Activated naive CD4-positive, alpha-beta T cell treated with anti-CD3 and anti-CD28 coated beads, Interleukin-2, amount 50 U/mL, for 24 hours (primary cell): ENCODE measurements at regions not wholly inside any gene's neighbourhood (a gene's known extent, or its start where the extent isn't known, plus 50 kb on each side); places are given as distances from the start of the nearest gene placed in this dataset.

ENCODE experiments used
- H3K27ac Mint-ChIP-seq: one replicate; pipeline ENCODE4 v1.8.0; 2021; ENCODE audit warnings: mild to moderate bottlenecking, mixed read lengths
- H3K27me3 Mint-ChIP-seq: one replicate; pipeline ENCODE4 v1.8.0; 2021; ENCODE audit warnings: mixed read lengths
- H3K36me3 Mint-ChIP-seq: one replicate; pipeline ENCODE4 v1.8.0; 2021; ENCODE audit warnings: mixed read lengths
- H3K4me1 Mint-ChIP-seq: one replicate; pipeline ENCODE4 v1.8.0; 2021; ENCODE audit warnings: mixed read lengths
- H3K4me3 Mint-ChIP-seq: one replicate; pipeline ENCODE4 v1.8.0; 2021; ENCODE audit warnings: mild to moderate bottlenecking, mixed read lengths
- H3K9me3 Mint-ChIP-seq: one replicate; pipeline ENCODE4 v1.8.0; 2021; ENCODE audit warnings: mixed read lengths

GRCh38 chr17:12584727-12585126, 81.0 kb upstream of the MYOCD start:
- no peaks in the 10 kb centered on the region for H3K4me1 Mint-ChIP-seq
- H3K4me3 Mint-ChIP-seq, result no peak overlapping the region
- no peak overlapping the region for H3K27ac Mint-ChIP-seq
- peaks cover 4% of the 10 kb centered on the region for H3K27me3 Mint-ChIP-seq
- H3K9me3 Mint-ChIP-seq, result peaks cover 7% of the 10 kb centered on the region
- H3K36me3 Mint-ChIP-seq, result no peaks in the 10 kb centered on the region

GRCh38 chr17:12588531-12588930, 77.2 kb upstream of the MYOCD start:
- no peaks in the 10 kb centered on the region for H3K36me3 Mint-ChIP-seq
- H3K27ac Mint-ChIP-seq, result no peak overlapping the region
- no peak overlapping the region for H3K4me3 Mint-ChIP-seq
- H3K4me1 Mint-ChIP-seq, result no peaks in the 10 kb centered on the region
- no peaks in the 10 kb centered on the region for H3K27me3 Mint-ChIP-seq
- peaks cover 7% of the 10 kb centered on the region for H3K9me3 Mint-ChIP-seq

GRCh38 chr17:12590417-12590816, 75.3 kb upstream of the MYOCD start:
- Mint-ChIP-seq H3K36me3 (no peaks in the 10 kb centered on the region), H3K4me1 (no peaks in the 10 kb centered on the region), H3K4me3 (no peak overlapping the region), H3K9me3 (peaks cover 7% of the 10 kb centered on the region), H3K27me3 (no peaks in the 10 kb centered on the region), H3K27ac (no peak overlapping the region)

GRCh38 chr17:12591021-12591735, 74.5 kb upstream of the MYOCD start:
- Mint-ChIP-seq H3K36me3 (no peaks in the 10 kb centered on the region), H3K27ac (no peak overlapping the region), H3K9me3 (peaks cover 10% of the 10 kb centered on the region), H3K4me3 (no peak overlapping the region), H3K4me1 (no peaks in the 10 kb centered on the region), H3K27me3 (no peaks in the 10 kb centered on the region)

GRCh38 chr17:12592941-12593340, 72.7 kb upstream of the MYOCD start:
- no peaks in the 10 kb centered on the region for H3K4me1 Mint-ChIP-seq
- H3K36me3 Mint-ChIP-seq, result no peaks in the 10 kb centered on the region
- no peak overlapping the region for H3K4me3 Mint-ChIP-seq
- H3K9me3 Mint-ChIP-seq, result peaks cover 10% of the 10 kb centered on the region
- no peak overlapping the region for H3K27ac Mint-ChIP-seq
- no peaks in the 10 kb centered on the region for H3K27me3 Mint-ChIP-seq

GRCh38 chr17:12596961-12597360, 68.7 kb upstream of the MYOCD start:
- no peaks in the 10 kb centered on the region for H3K36me3 Mint-ChIP-seq
- no peaks in the 10 kb centered on the region for H3K27me3 Mint-ChIP-seq
- H3K9me3 Mint-ChIP-seq, result peaks cover 10% of the 10 kb centered on the region
- H3K27ac Mint-ChIP-seq, result no peak overlapping the region
- H3K4me1 Mint-ChIP-seq, result no peaks in the 10 kb centered on the region
- H3K4me3 Mint-ChIP-seq, result no peak overlapping the region

GRCh38 chr17:12597895-12598294, 67.8 kb upstream of the MYOCD start:
- Mint-ChIP-seq H3K36me3 (no peaks in the 10 kb centered on the region), H3K27me3 (no peaks in the 10 kb centered on the region), H3K4me1 (no peaks in the 10 kb centered on the region), H3K27ac (no peak overlapping the region), H3K4me3 (no peak overlapping the region), H3K9me3 (peaks cover 10% of the 10 kb centered on the region)

- no peak overlapping the region for H3K4me3 Mint-ChIP-seq
- no peaks in the 10 kb centered on the region for H3K27me3 Mint-ChIP-seq
- peaks cover 10% of the 10 kb centered on the region for H3K9me3 Mint-ChIP-seq
- H3K27ac Mint-ChIP-seq, result no peak overlapping the region
- H3K36me3 Mint-ChIP-seq, result no peaks in the 10 kb centered on the region
- no peaks in the 10 kb centered on the region for H3K4me1 Mint-ChIP-seq
Observed at GRCh38 chr17:12599186-12599920, 66.3 kb upstream of the MYOCD start.

- Mint-ChIP-seq H3K27me3 (no peaks in the 10 kb centered on the region), H3K9me3 (peaks cover 3% of the 10 kb centered on the region), H3K36me3 (no peaks in the 10 kb centered on the region), H3K4me1 (no peaks in the 10 kb centered on the region), H3K4me3 (no peak overlapping the region), H3K27ac (no peak overlapping the region)
Observed at GRCh38 chr17:12600349-12600748, 65.3 kb upstream of the MYOCD start.

- Mint-ChIP-seq H3K27me3 (no peaks in the 10 kb centered on the region), H3K9me3 (peaks cover 9% of the 10 kb centered on the region), H3K4me1 (no peaks in the 10 kb centered on the region), H3K4me3 (no peak overlapping the region), H3K36me3 (no peaks in the 10 kb centered on the region), H3K27ac (no peak overlapping the region)
Observed at GRCh38 chr17:12603566-12603965, 62.1 kb upstream of the MYOCD start.

GRCh38 chr17:12605222-12605621, 60.5 kb upstream of the MYOCD start:
- Mint-ChIP-seq H3K27me3 (no peaks in the 10 kb centered on the region), H3K9me3 (peaks cover 14% of the 10 kb centered on the region), H3K36me3 (no peaks in the 10 kb centered on the region), H3K27ac (no peak overlapping the region), H3K4me3 (no peak overlapping the region), H3K4me1 (no peaks in the 10 kb centered on the region)

GRCh38 chr17:12613566-12613965, 52.1 kb upstream of the MYOCD start:
- no peak overlapping the region for H3K4me3 Mint-ChIP-seq
- H3K27ac Mint-ChIP-seq, result no peak overlapping the region
- peaks cover 12% of the 10 kb centered on the region for H3K9me3 Mint-ChIP-seq

More at GRCh38 chr17:12613566-12613965, 52.1 kb upstream of the MYOCD start:
- H3K4me1 Mint-ChIP-seq, result no peaks in the 10 kb centered on the region
- no peaks in the 10 kb centered on the region for H3K27me3 Mint-ChIP-seq
- H3K36me3 Mint-ChIP-seq, result no peaks in the 10 kb centered on the region
